Endothelial cell of umbilical vein (primary cell): ENCODE measurements at regions not wholly inside any gene's neighbourhood (a gene's known extent, or its start where the extent isn't known, plus 50 kb on each side); places are given as distances from the start of the nearest gene placed in this dataset.

Experiments
- BruUV-seq: library from RNA; stranded (reverse); fragments of 400-500 nt; replicated peaks from 2 replicates; lab custom pipeline; 2021; lab: Mats Ljungman, UMichigan
- CTCF ChIA-PET: fragments of 300-600, 350-600 bp; sonication (Branson Sonifier 250); formaldehyde crosslinking; loops from one replicate; lab custom pipeline; 2021; ENCODE audit warnings: antibody characterized with exemption, inconsistent platforms; lab: Charles Lee
- POLR2A ChIA-PET: fragments of 300-600, 350-600 bp; sonication (Branson Sonifier 250); formaldehyde crosslinking; loops from one replicate; lab custom pipeline; 2021; ENCODE audit warnings: antibody characterized with exemption, inconsistent platforms; lab: Charles Lee
- DNase-seq: peaks from one replicate; pipeline ENCODE4 v3.0.0-alpha.2; 2011; ENCODE audit warnings: low read depth, low spot score
- FAIRE-seq: peaks from 2 replicates; lab custom pipeline; 2011; peaks lifted over from hg19 to GRCh38; lab: Jason Lieb, UNC
- H2AFZ ChIP-seq: 2 replicates; pipeline ENCODE4 v1.6.0; 2012; ENCODE audit warnings: low read depth, low read length, control low read depth, inconsistent platforms
- H3K27ac ChIP-seq: 2 replicates; pipeline ENCODE4 v1.5.1; 2011; ENCODE audit warnings: low read depth, mild to moderate bottlenecking, control low read depth, low read length, moderate library complexity; ENCODE audit not compliant: insufficient read depth
- H3K27me3 ChIP-seq, 2 experiments: 2 replicates each; pipeline versions ENCODE4 v1.6.0 to v1.6.1; 2011; ENCODE audit warnings: low read length in 2 of 2, mixed read lengths in 1 of 2; ENCODE audit not compliant: control insufficient read depth in 2 of 2, insufficient read depth in 2 of 2
- H3K36me3 ChIP-seq, 2 experiments: 2 replicates in 1 of 2; 3 replicates in 1 of 2; pipeline ENCODE4 v1.5.1; 2011; ENCODE audit warnings: low read length in 2 of 2, mild to moderate bottlenecking in 1 of 2, moderate library complexity in 1 of 2; ENCODE audit not compliant: control insufficient read depth in 2 of 2, insufficient read depth in 2 of 2; ENCODE audit errors: extremely low read depth in 1 of 2
- H3K4me1 ChIP-seq: 3 replicates; pipeline ENCODE4 v1.5.1; 2011; ENCODE audit warnings: mild to moderate bottlenecking, low read length; ENCODE audit not compliant: control insufficient read depth, insufficient read depth; ENCODE audit errors: extremely low read depth
- H3K4me2 ChIP-seq: 2 replicates; pipeline ENCODE4 v1.6.1; 2011; ENCODE audit warnings: low read length, control low read depth, mixed read lengths; ENCODE audit not compliant: insufficient read depth
- H3K4me3 ChIP-seq, 3 experiments: fragments of 200-600 bp in 1 of 3; sonication (generic), shearing (Covaris generic) in 1 of 3; replicated peaks in 1 of 3; 2 replicates each; pipeline ENCODE4 v1.5.1; 2011 to 2016; ENCODE audit warnings: control low read depth in 3 of 3, low read length in 3 of 3, mild to moderate bottlenecking in 2 of 3, inconsistent platforms in 1 of 3, low read depth in 1 of 3, moderate library complexity in 1 of 3; ENCODE audit not compliant: insufficient read depth in 1 of 3
- H3K79me2 ChIP-seq: 2 replicates; pipeline ENCODE4 v1.6.0; 2012; ENCODE audit warnings: low read length, inconsistent platforms; ENCODE audit not compliant: control insufficient read depth, insufficient read depth
- H3K9ac ChIP-seq: replicated peaks from 2 replicates; pipeline ENCODE3; 2011; ENCODE audit warnings: low read length, control low read depth; ENCODE audit not compliant: insufficient read depth; ENCODE audit errors: extremely low read depth
- H3K9me1 ChIP-seq: replicated peaks from 3 replicates; pipeline ENCODE4 v1.6.0; 2011; ENCODE audit warnings: mild to moderate bottlenecking, low read length; ENCODE audit not compliant: control insufficient read depth, insufficient read depth; ENCODE audit errors: extremely low read depth
- H3K9me3 ChIP-seq: replicated peaks from 2 replicates; pipeline ENCODE4 v1.5.1; 2012; ENCODE audit warnings: low read length, inconsistent platforms; ENCODE audit not compliant: control insufficient read depth, insufficient read depth
- H4K20me1 ChIP-seq: replicated peaks from 2 replicates; pipeline ENCODE3; 2011; ENCODE audit warnings: mild to moderate bottlenecking, low read length; ENCODE audit not compliant: control insufficient read depth, insufficient read depth; ENCODE audit errors: extremely low read depth
- CTCF ChIP-seq, 2 donors: IDR thresholded peaks; 1 replicate in 1 of 2; 2 replicates in 1 of 2; pipeline ENCODE4 v1.5.1; 2011; ENCODE audit warnings: low read length in 2 of 2, mild to moderate bottlenecking in 2 of 2, moderate library complexity in 2 of 2, control low read depth in 1 of 2, inconsistent platforms in 1 of 2, low read depth in 1 of 2; ENCODE audit not compliant: insufficient read depth in 1 of 2; ENCODE audit errors: extremely low read depth in 1 of 2
- EZH2 ChIP-seq: IDR thresholded peaks from 2 replicates; pipeline ENCODE4 v1.6.1; 2012; ENCODE audit warnings: borderline replicate concordance, low read depth, mild to moderate bottlenecking, moderate library complexity, low read length, inconsistent platforms; ENCODE audit not compliant: severe bottlenecking
- FOS ChIP-seq: IDR thresholded peaks from 2 replicates; pipeline ENCODE4 v1.6.1; 2011; ENCODE audit warnings: mild to moderate bottlenecking, low read length, moderate library complexity, borderline replicate concordance; ENCODE audit not compliant: insufficient read depth
- GATA2 ChIP-seq: IDR thresholded peaks from 2 replicates; pipeline ENCODE4 v1.7.0; 2011; ENCODE audit warnings: low read depth, mild to moderate bottlenecking, moderate library complexity, mixed read lengths, low read length; ENCODE audit not compliant: insufficient read length, insufficient read depth
- JUN ChIP-seq: IDR thresholded peaks from 2 replicates; pipeline ENCODE4 v1.6.1; 2011; ENCODE audit warnings: borderline replicate concordance, low read depth; ENCODE audit not compliant: insufficient read length, insufficient read depth
- MAX ChIP-seq: IDR thresholded peaks from 2 replicates; pipeline ENCODE4 v1.6.1; 2011; ENCODE audit not compliant: insufficient read depth, insufficient read length
- MYC ChIP-seq: IDR thresholded peaks from one replicate; pipeline ENCODE4 v1.6.1; 2011; ENCODE audit warnings: mild to moderate bottlenecking, low read depth, low read length
- POLR2A ChIP-seq: IDR thresholded peaks from 2 replicates; pipeline ENCODE4 v1.6.1; 2012; ENCODE audit warnings: low read depth, mild to moderate bottlenecking, control low read depth, low read length
- POLR2AphosphoS5 ChIP-seq: IDR thresholded peaks from 2 replicates; pipeline ENCODE4 v1.6.1; 2012; ENCODE audit warnings: low read depth, mild to moderate bottlenecking, control low read depth, low read length, moderate library complexity; ENCODE audit not compliant: insufficient read depth
- dilution Hi-C: fragments of 300-500 bp; cut with MboI; formaldehyde crosslinking; loops from one replicate; pipeline ENCODE4 v1.15.0; 2019; ENCODE audit warnings: low sequenced_read_pairs; ENCODE audit not compliant: extremely low pct_ligation_motif_present
- intact Hi-C: fragments of 100-400 bp; cut with micrococcal nuclease; formaldehyde crosslinking; loops from one replicate; pipeline ENCODE4 v1.10.0; 2022

- H3K27me3 ChIP-seq, result no peaks in the 10 kb centered on the region
- no peaks in the 10 kb centered on the region for H3K9me3 ChIP-seq
- H2AFZ ChIP-seq, result no peak overlapping the region
- no peaks in the 10 kb centered on the region for H3K79me2 ChIP-seq
- intact Hi-C loops (no loop called here), dilution Hi-C loops (no loop called here)
- BruUV-seq, result no TSS peak
- ChIA-PET POLR2A (no interaction called here), CTCF (no interaction called here)
- H4K20me1 ChIP-seq, result no peaks in the 10 kb centered on the region
- no peak for FAIRE-seq
- TF ChIP-seq FOS, result no peak
- H3K9ac ChIP-seq, result no peak overlapping the region
- H3K27ac ChIP-seq, result no peak overlapping the region
- no peaks in the 10 kb centered on the region for H3K9me1 ChIP-seq
- no peaks in the 10 kb centered on the region for H3K36me3 ChIP-seq
- no peak for DNase-seq
- H3K4me2 ChIP-seq, result no peak overlapping the region
- H3K4me3 ChIP-seq, result no peak overlapping the region
- no peaks in the 10 kb centered on the region for H3K4me1 ChIP-seq
These were observed 105.6 kb upstream of the NECTIN3 start for GRCh38 chr3:110965976-110966375.

- dilution Hi-C loops (no loop called here), intact Hi-C loops (no loop called here)
- CTCF ChIA-PET, result interaction anchor here (0.6 to 1.4 kb wide), 3 partner anchors 11 to 652 kb away, joined by 3 to 4 read pairs (median 3); no protein-coding TSS in a partner anchor
- no peaks in the 10 kb centered on the region for H4K20me1 ChIP-seq
- H3K27me3 ChIP-seq, result no peaks in the 10 kb centered on the region
- BruUV-seq, result no TSS peak
- no peaks in the 10 kb centered on the region for H3K79me2 ChIP-seq
- DNase-seq, result no peak
- no peak for FAIRE-seq
- TF ChIP-seq MAX (no peak), MYC (no peak), POLR2AphosphoS5 (no peak), JUN (no peak), EZH2 (no peak), POLR2A (no peak), CTCF (IDR thresholded peaks at IDR 0.05; ENCODE audit: extremely low read depth in 1 of 2, insufficient read depth in 1 of 2, low read depth in 1 of 2, low read length in 2 of 2) (no peak), GATA2 (no peak), FOS (no peak)
- H3K9me1 ChIP-seq, result no peaks in the 10 kb centered on the region
- no peaks in the 10 kb centered on the region for H3K4me1 ChIP-seq
- no peak overlapping the region for H3K4me2 ChIP-seq
- H3K9me3 ChIP-seq, result no peaks in the 10 kb centered on the region
- no peak overlapping the region for H2AFZ ChIP-seq
- POLR2A ChIA-PET, result no interaction called here
- no peak overlapping the region for H3K27ac ChIP-seq
- no peak overlapping the region for H3K9ac ChIP-seq
- H3K36me3 ChIP-seq, result no peaks in the 10 kb centered on the region
- no peak overlapping the region for H3K4me3 ChIP-seq
These were observed 104.5 kb upstream of the NECTIN3 start for GRCh38 chr3:110966966-110967663.
